ENCODE measurements at regions not wholly inside any gene's neighbourhood (a gene's known extent, or its start where the extent isn't known, plus 50 kb on each side); places are given as distances from the start of the nearest gene placed in this dataset.

- TF ChIP-seq CTCF (conservative IDR thresholded peaks at IDR 0.05) (no peak), ZFX (IDR thresholded peaks at IDR 0.05) (no peak)
These were observed 721.5 kb downstream of the SEMA5A start for GRCh38 chr5:8824371-8824770.

Data from C4-2B (cell line).